ENCODE measurements at regions not wholly inside any gene's neighbourhood (a gene's known extent, or its start where the extent isn't known, plus 50 kb on each side); places are given as distances from the start of the nearest gene placed in this dataset.

GRCh38 chr6:160931378-160932310 is 59.9 kb upstream of the MAP3K4 start:
- TF ChIP-seq YY1 (IDR thresholded peaks at IDR 0.05; ENCODE audit: insufficient read depth, insufficient read length) (no peak), ZNF274 (IDR thresholded peaks at IDR 0.05; ENCODE audit: low read depth, low read length) (no peak), SUZ12 (IDR thresholded peaks at IDR 0.05; ENCODE audit: extremely low read depth, insufficient read depth, insufficient read length) (no peak)
